Spinal cord (tissue), 9 donors: ENCODE measurements at regions not wholly inside any gene's neighbourhood (a gene's known extent, or its start where the extent isn't known, plus 50 kb on each side); places are given as distances from the start of the nearest gene placed in this dataset.

ENCODE experiments used
- DNase-seq, 6 donors: peaks; one replicate each; pipeline versions ENCODE4 v3.0.0 to v3.0.0-alpha.2; 2013 to 2015; ENCODE audit warnings: low spot score in 6 of 6, low read depth in 4 of 6
- H3K27ac ChIP-seq: one replicate; pipeline ENCODE4 v1.5.1; 2013; ENCODE audit warnings: low read depth, low read length, control low read depth
- H3K27me3 ChIP-seq: one replicate; pipeline ENCODE4 v1.6.1; 2013; ENCODE audit warnings: low read length; ENCODE audit not compliant: control insufficient read depth, insufficient read depth
- H3K36me3 ChIP-seq: one replicate; pipeline ENCODE4 v1.6.1; 2013; ENCODE audit warnings: low read length; ENCODE audit not compliant: control insufficient read depth, insufficient read depth
- H3K4me1 ChIP-seq: one replicate; pipeline ENCODE4 v1.6.1; 2013; ENCODE audit warnings: low read length; ENCODE audit not compliant: control insufficient read depth, insufficient read depth
- H3K4me3 ChIP-seq: one replicate; pipeline ENCODE4 v1.5.1; 2013; ENCODE audit warnings: low read depth, low read length, control low read depth
- H3K9me3 ChIP-seq: one replicate; pipeline ENCODE4 v1.6.1; 2013; ENCODE audit warnings: low read length; ENCODE audit not compliant: control insufficient read depth, insufficient read depth
- WGBS: methylation state at CpG from one replicate; pipeline ENCODE4 v1.1.5; 2013; ENCODE audit warnings: missing lambda C conversion rate; ENCODE audit not compliant: insufficient coverage; 5-methylcytosine and 5-hydroxymethylcytosine counted together
- donor health status: healthy.

DNA sequence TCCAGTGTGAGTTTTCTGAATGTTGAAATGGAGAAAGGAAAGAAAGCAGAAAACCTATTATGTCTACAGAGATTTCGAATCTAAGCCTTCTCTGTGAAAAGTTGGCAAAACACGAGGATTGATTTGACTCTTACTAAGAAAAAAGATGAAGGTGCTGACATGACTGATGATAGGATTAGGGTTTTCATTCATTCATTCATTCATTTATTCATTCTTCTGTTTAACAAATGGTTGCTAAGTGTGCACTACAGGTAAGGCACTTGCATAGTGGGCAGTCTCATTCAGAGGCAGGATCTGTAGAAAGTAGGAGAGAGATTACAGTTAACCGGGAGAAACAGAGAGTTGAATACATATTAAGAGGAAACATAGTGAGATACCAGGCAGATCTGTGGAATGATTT, 137.1 kb downstream of the ZNF365 start:
- Histone ChIP-seq H3K27me3 (no peaks in the 10 kb centered on the region), H3K4me1 (no peaks in the 10 kb centered on the region), H3K36me3 (no peaks in the 10 kb centered on the region), H3K27ac (no peak overlapping the region), H3K9me3 (no peaks in the 10 kb centered on the region), H3K4me3 (no peak overlapping the region)
- no peak for DNase-seq
- no CpG with 5 or more reads among the region's 3 CpGs for WGBS

DNA sequence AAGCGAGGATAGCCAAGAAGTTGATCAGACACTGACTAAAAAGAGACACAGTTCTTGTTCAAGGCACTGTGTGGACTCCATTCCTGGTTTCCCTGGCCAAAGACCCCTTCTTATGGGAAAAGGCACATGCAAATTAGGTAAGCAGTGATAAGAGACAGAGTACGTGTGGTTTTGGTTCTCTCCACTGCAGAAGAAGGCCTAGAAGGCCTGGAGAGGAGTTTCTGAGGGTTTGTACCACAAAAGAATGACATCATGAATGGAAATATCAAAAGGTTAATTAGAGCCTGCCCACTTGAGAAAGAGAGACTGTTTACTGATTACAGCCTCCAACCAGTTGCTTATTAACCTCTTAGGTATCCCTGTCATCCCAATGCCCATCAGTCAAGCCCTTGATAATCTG, 137.5 kb downstream of the ZNF365 start:
- H3K9me3 ChIP-seq = no peaks in the 10 kb centered on the region
- no peak for DNase-seq
- 56% methylated on average over 2 of the region's 2 CpGs for WGBS
- H3K36me3 ChIP-seq = no peaks in the 10 kb centered on the region
- H3K27me3 ChIP-seq = no peaks in the 10 kb centered on the region
- H3K27ac ChIP-seq = no peak overlapping the region
- no peak overlapping the region for H3K4me3 ChIP-seq
- no peaks in the 10 kb centered on the region for H3K4me1 ChIP-seq

DNA sequence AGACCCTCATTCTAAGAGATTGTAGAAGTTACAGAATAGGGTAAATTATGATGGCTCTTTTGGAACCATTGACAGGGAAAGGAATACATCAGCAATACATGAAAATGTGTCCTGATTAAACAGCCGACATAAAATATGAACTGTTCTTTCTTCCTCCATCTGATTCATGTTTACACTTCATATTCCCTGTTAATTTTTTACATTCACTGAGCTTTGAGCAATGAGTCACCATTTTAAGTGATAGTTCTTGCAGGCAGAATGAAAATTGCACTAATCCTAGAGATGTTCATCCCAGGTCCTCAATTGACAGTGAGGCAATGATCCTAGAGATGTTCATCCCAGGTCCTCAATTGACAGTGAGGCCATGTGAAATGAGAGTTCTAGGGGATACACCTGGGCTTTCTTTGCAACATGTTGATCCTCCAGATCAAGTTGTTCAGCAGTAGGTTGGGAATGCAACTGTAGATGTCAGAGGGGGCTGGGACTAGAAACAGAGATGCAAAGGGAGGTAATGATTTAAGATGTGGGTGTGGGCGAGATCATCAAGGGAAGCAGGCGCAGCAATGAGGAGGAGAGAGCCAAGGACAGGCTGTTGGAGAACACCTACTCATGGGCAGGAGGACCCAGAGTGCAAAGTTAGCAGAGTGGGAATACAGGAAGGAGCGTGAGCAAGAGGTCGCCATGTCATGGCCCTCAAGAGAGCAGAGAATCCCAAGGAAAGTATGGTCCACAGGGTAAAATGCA, 138.7 kb downstream of the ZNF365 start:
- Histone ChIP-seq H3K4me1 (no peaks in the 10 kb centered on the region), H3K36me3 (no peaks in the 10 kb centered on the region), H3K27ac (no peak overlapping the region), H3K9me3 (no peaks in the 10 kb centered on the region), H3K27me3 (no peaks in the 10 kb centered on the region), H3K4me3 (no peak overlapping the region)
- no peak for DNase-seq
- 97% methylated on average over 4 of the region's 5 CpGs for WGBS

DNA sequence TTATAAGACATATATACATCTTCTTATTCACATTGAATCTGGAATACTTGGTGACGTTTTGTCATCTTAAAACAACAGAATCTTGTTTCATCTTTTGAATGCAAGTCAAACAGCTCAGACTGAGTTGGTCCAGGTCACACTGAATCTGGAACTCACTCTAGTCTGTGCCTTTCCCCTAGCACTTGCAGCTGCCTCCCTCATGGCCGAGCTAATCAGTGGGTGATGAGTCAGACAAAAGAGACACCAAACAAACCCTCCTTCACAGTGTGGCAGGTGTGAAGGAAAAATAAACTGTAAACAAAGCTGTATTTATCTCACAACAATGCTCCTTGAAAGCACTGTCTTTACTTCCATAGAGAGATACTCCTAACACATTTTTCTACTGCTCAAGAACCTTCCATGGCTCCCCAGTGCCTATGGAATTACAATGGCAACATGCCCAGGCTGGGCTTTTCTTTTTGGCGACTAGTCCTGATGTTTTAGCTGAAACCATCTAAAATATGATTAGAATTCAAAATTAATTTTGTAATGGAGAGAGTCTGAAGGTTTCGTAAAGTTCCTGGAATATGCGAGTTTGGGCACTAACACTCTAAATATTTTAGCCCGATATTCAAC, 140.0 kb downstream of the ZNF365 start:
- DNase-seq = no peak
- H3K9me3 ChIP-seq = no peaks in the 10 kb centered on the region
- H3K27ac ChIP-seq = no peak overlapping the region
- 100% methylated on average over 1 of the region's 6 CpGs for WGBS
- no peaks in the 10 kb centered on the region for H3K36me3 ChIP-seq
- H3K4me1 ChIP-seq = no peaks in the 10 kb centered on the region
- no peak overlapping the region for H3K4me3 ChIP-seq
- H3K27me3 ChIP-seq = no peaks in the 10 kb centered on the region

DNA sequence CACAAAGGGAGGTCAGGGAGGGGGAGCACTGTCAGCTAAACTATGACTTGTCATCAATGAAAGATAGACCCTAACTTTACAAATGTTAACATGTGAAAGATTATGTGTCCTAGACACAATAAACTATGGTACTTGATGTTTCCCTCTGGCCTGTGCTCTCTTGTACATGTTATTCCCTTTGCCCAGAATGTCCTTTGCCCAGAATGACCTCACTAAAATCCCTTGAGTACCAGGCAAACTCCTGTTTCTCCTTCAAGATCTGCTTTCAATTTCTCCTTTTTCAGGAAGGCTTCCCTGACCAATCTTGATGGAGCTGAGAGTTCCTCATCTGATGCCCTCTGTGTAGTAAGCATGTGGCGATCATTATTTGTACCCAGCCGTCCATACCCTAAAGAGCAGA, 143.1 kb downstream of the ZNF365 start:
- Histone ChIP-seq H3K9me3 (no peaks in the 10 kb centered on the region), H3K27me3 (no peaks in the 10 kb centered on the region), H3K27ac (no peak overlapping the region), H3K36me3 (no peaks in the 10 kb centered on the region), H3K4me3 (no peak overlapping the region), H3K4me1 (no peaks in the 10 kb centered on the region)
- no peak for DNase-seq
- WGBS = 80% methylated on average over 2 of the region's 2 CpGs

DNA sequence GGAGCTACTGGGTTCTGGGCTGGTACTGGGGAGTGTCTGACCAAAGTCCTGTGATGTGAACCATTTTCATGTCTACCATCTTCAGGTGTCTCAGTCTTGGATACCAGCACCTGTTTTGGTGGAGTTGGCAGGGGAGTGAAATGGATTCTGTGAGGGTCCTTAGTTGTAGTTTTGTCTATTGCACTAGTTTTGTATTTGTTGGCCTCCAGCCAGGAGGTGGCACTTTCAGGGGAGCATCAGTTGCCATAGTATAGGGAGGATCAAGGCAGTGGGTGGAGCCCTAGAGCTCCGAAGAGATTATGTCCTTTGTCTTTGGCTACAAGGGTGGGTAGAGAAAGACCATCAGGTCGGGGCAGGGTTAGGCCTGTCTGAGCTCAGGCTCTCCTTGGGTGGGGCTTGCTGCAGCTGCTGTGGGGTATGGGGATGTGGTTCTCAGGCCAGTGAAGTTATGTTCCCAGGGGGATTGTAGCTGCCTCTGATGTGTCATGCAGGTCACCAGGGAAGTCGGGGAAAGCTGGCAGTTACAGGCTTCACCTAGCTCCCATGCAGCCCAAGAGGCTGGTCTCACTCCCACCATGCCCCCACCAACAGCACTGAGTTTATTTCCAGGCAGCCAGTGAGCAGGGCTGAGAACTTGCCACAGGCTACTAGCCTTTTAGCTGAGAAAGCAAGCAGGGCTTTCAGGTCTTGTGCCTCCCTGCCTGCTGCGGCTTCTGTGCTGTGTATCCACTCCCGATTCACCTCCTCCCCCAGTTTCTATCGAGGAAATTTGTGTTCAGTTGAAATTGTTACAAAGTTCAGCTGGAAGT, 153.1 kb downstream of the ZNF365 start:
- no peak for DNase-seq
- H3K4me3 ChIP-seq = no peak overlapping the region
- no peaks in the 10 kb centered on the region for H3K4me1 ChIP-seq
- no peaks in the 10 kb centered on the region for H3K27me3 ChIP-seq
- no peaks in the 10 kb centered on the region for H3K9me3 ChIP-seq
- no peak overlapping the region for H3K27ac ChIP-seq
- WGBS = 96% methylated on average over 4 of the region's 6 CpGs
- no peaks in the 10 kb centered on the region for H3K36me3 ChIP-seq

DNA sequence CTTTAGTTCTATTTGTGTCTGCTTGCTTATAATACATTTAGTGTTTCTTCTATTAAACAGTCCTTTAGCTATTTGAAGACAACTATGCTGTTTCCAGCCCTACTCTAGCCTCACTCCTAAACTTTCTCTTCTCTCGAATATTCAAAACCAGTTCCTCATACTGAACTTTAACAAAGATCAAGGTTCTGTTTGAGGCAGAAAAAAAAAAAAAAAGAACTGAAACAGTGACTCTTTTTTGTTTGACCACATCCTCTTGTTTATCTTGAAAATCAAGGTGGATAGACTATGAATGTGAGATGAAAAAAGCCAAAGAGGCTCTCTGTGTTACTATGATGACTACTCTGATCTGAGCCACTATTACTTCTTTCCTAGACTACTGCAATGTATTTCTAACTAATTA, 154.3 kb downstream of the ZNF365 start:
- no peaks in the 10 kb centered on the region for H3K4me1 ChIP-seq
- no CpG with 5 or more reads among the region's 1 CpG for WGBS
- H3K27ac ChIP-seq = no peak overlapping the region

DNA sequence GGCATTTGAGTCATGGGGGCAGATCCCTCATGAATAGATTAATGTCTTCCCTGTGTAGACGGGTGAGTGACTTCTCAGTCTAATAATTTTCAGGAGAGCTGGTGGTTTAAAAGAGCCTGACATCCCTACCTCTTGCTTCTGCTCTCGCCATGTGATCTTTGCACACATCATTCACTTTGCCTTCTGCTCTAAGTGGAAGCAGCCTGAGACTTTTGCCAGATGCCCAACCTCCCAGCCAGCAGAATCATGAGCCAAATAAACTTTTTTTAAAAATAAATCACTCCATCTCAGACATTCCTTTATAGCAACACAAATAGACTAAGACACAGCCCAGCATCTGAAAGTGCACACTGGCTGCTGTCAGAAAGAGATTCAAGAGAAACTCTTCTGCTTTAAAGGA, 155.2 kb downstream of the ZNF365 start:
- H3K27ac ChIP-seq = no peak overlapping the region
- H3K27me3 ChIP-seq = no peaks in the 10 kb centered on the region
- 84% methylated on average over 2 of the region's 2 CpGs for WGBS
- H3K9me3 ChIP-seq = no peaks in the 10 kb centered on the region
- DNase-seq = no peak
- no peak overlapping the region for H3K4me3 ChIP-seq
- no peaks in the 10 kb centered on the region for H3K4me1 ChIP-seq
- no peaks in the 10 kb centered on the region for H3K36me3 ChIP-seq

More for the DNA sequence above, 154.3 kb downstream of the ZNF365 start:
- Histone ChIP-seq H3K9me3 (no peaks in the 10 kb centered on the region), H3K36me3 (no peaks in the 10 kb centered on the region), H3K27me3 (no peaks in the 10 kb centered on the region), H3K4me3 (no peak overlapping the region)
- DNase-seq = no peak

DNA sequence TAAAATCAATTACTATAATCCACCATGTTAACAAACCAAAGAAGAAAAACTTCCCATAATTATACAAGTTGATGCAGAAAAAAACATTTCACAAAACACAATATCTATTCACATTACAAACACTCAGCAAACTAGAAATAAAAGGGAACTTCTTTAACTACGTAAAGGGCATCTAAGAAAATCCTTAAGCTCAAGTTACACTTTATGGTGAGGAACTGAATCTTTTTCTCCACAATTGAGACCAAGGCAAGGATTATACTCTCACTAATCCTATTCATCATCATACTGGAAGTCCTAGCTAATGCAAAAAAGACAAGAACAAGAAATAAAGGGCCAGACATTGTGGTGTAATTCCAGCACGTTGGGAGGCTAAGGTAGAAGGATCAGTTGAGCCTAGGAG, 159.9 kb downstream of the ZNF365 start:
- Histone ChIP-seq H3K36me3 (no peaks in the 10 kb centered on the region), H3K4me3 (no peak overlapping the region), H3K27ac (no peak overlapping the region), H3K9me3 (no peaks in the 10 kb centered on the region), H3K27me3 (no peaks in the 10 kb centered on the region), H3K4me1 (no peaks in the 10 kb centered on the region)
- no peak for DNase-seq
- whole genome bisulfite sequencing = no CpG with 5 or more reads among the region's 2 CpGs
